OCI-LY7 (cell line): ENCODE measurements at regions not wholly inside any gene's neighbourhood (a gene's known extent, or its start where the extent isn't known, plus 50 kb on each side); places are given as distances from the start of the nearest gene placed in this dataset.

Source experiments
- BruUV-seq: library from RNA; stranded (reverse); fragments of 400-500 nt; replicated peaks from 2 replicates; lab custom pipeline; 2021; lab: Mats Ljungman, UMichigan
- CTCF ChIA-PET: fragments of 300-600 bp; sonication (Branson Sonifier 250); formaldehyde crosslinking; loops from one replicate; lab custom pipeline; 2022; ENCODE audit warnings: antibody characterized with exemption; ENCODE audit not compliant: unreplicated experiment; lab: Charles Lee
- POLR2A ChIA-PET: fragments of 300-600 bp; sonication (Branson Sonifier 250); formaldehyde crosslinking; loops from one replicate; lab custom pipeline; 2022; ENCODE audit warnings: antibody characterized with exemption; lab: Charles Lee
- DNase-seq: peaks from one replicate; pipeline ENCODE4 v3.0.0-alpha.2; 2015; ENCODE audit warnings: low spot score
- H2AFZ ChIP-seq: fragments of 200-600 bp; sonication (generic), shearing (Covaris generic); 2 replicates; pipeline ENCODE4 v1.6.1; 2014; ENCODE audit warnings: mild to moderate bottlenecking, antibody characterized with exemption, low read length, moderate library complexity
- H3K27ac ChIP-seq: fragments of 200-600 bp; sonication (generic); 2 replicates; pipeline ENCODE4 v1.5.1; 2014; ENCODE audit warnings: mixed run types, low read depth, mild to moderate bottlenecking, moderate library complexity, low read length, inconsistent platforms; ENCODE audit not compliant: poor library complexity, severe bottlenecking
- H3K36me3 ChIP-seq: fragments of 200-600 bp; sonication (generic); 2 replicates; pipeline ENCODE4 v1.6.1; 2014; ENCODE audit warnings: mild to moderate bottlenecking, antibody characterized with exemption, low read length, moderate library complexity, mixed read lengths; ENCODE audit not compliant: insufficient read depth
- H3K4me1 ChIP-seq: fragments of 200-600 bp; sonication (generic); 2 replicates; pipeline ENCODE4 v1.5.1; 2014; ENCODE audit warnings: mild to moderate bottlenecking, low read length; ENCODE audit not compliant: insufficient read depth, poor library complexity, severe bottlenecking
- H3K4me2 ChIP-seq: fragments of 200-600 bp; sonication (generic); 2 replicates; pipeline ENCODE4 v1.6.1; 2014; ENCODE audit warnings: mild to moderate bottlenecking, low read length
- H3K4me3 ChIP-seq: fragments of 200-600 bp; sonication (generic); 2 replicates; pipeline ENCODE4 v1.5.1; 2014; ENCODE audit warnings: mild to moderate bottlenecking, low read depth, low read length; ENCODE audit not compliant: poor library complexity, severe bottlenecking
- H3K79me2 ChIP-seq: fragments of 200-600 bp; sonication (generic); 2 replicates; pipeline ENCODE4 v1.6.1; 2016; ENCODE audit warnings: low read depth, mild to moderate bottlenecking, low read length, moderate library complexity, mixed read lengths; ENCODE audit not compliant: insufficient read depth
- H3K9me2 ChIP-seq: fragments of 200-600 bp; sonication (generic); 2 replicates; pipeline ENCODE4 v1.6.1; 2016; ENCODE audit warnings: mild to moderate bottlenecking, low read length, mixed read lengths; ENCODE audit not compliant: insufficient read depth
- H3K9me3 ChIP-seq: fragments of 200-600 bp; sonication (generic); 2 replicates; pipeline ENCODE4 v1.6.1; 2014; ENCODE audit warnings: mild to moderate bottlenecking, mixed run types, low read length, mixed read lengths
- H4K20me1 ChIP-seq: fragments of 200-600 bp; sonication (generic); 2 replicates; pipeline ENCODE4 v1.6.1; 2014; ENCODE audit warnings: mild to moderate bottlenecking, antibody characterized with exemption, low read length, moderate library complexity, mixed read lengths; ENCODE audit not compliant: insufficient read depth
- CTCF ChIP-seq: fragments of 200-600 bp; sonication (generic); conservative IDR thresholded peaks from 2 replicates; pipeline ENCODE4 v1.5.1; 2014; ENCODE audit warnings: mild to moderate bottlenecking, antibody characterized with exemption, low read length, moderate library complexity, mixed read lengths
- EZH2phosphoT487 ChIP-seq: fragments of 200-600 bp; sonication (generic); IDR thresholded peaks from 2 replicates; pipeline ENCODE4 v1.6.1; 2018; ENCODE audit warnings: low read depth, borderline replicate concordance, mild to moderate bottlenecking, mixed run types, antibody characterized with exemption, low read length, moderate library complexity, mixed read lengths
- intact Hi-C: fragments of 100-400 bp; cut with micrococcal nuclease; formaldehyde crosslinking; loops from one replicate; pipeline ENCODE4 v1.10.0; 2022; ENCODE audit not compliant: unreplicated experiment

GRCh38 chr1:99476058-99476457 lies 169.9 kb upstream of the PALMD start:
- H3K4me3 ChIP-seq = no peak overlapping the region
- BruUV-seq = no TSS peak
- H3K4me1 ChIP-seq = no peaks in the 10 kb centered on the region
- H3K27ac ChIP-seq = no peak overlapping the region
- H2AFZ ChIP-seq = no peak overlapping the region
- H3K36me3 ChIP-seq = no peaks in the 10 kb centered on the region
- no peaks in the 10 kb centered on the region for H3K79me2 ChIP-seq
- CTCF ChIA-PET = no interaction called here
- H3K9me2 ChIP-seq = no peaks in the 10 kb centered on the region
- TF ChIP-seq EZH2phosphoT487 = no peak
- no peak for TF ChIP-seq CTCF
- intact Hi-C loops = no loop called here
- H3K4me2 ChIP-seq = no peak overlapping the region
- no peak for DNase-seq
- H3K9me3 ChIP-seq = no peaks in the 10 kb centered on the region
- no peaks in the 10 kb centered on the region for H4K20me1 ChIP-seq
- POLR2A ChIA-PET = no interaction called here

GRCh38 chr1:99481391-99481996 lies 164.4 kb upstream of the PALMD start:
- Histone ChIP-seq H3K9me3 (no peaks in the 10 kb centered on the region), H3K9me2 (no peaks in the 10 kb centered on the region), H3K4me2 (no peak overlapping the region), H3K36me3 (no peaks in the 10 kb centered on the region), H3K4me1 (no peaks in the 10 kb centered on the region), H3K79me2 (no peaks in the 10 kb centered on the region), H4K20me1 (no peaks in the 10 kb centered on the region), H3K27ac (no peak overlapping the region), H3K4me3 (no peak overlapping the region), H2AFZ (no peak overlapping the region)
- ChIA-PET POLR2A (interaction anchor here (1.1 kb wide), 1 partner anchor 12 kb away, joined by 4 read pairs; no protein-coding TSS in a partner anchor), CTCF (interaction anchor here (1.1 kb wide), 1 partner anchor 8 kb away, joined by 3 read pairs; no protein-coding TSS in a partner anchor)
- DNase-seq = peak; percentile 59
- peak; percentile 91 for TF ChIP-seq CTCF
- TF ChIP-seq EZH2phosphoT487 = no peak
- intact Hi-C loops = loop anchor here (1.0 to 10.0 kb wide), 2 partner anchors 301 to 687 kb away; no protein-coding TSS in a partner anchor
- no TSS peak for BruUV-seq

- Histone ChIP-seq H3K9me2 (no peaks in the 10 kb centered on the region), H3K79me2 (no peaks in the 10 kb centered on the region), H3K36me3 (no peaks in the 10 kb centered on the region), H3K27ac (no peak overlapping the region), H3K4me1 (no peaks in the 10 kb centered on the region), H3K9me3 (no peaks in the 10 kb centered on the region), H2AFZ (no peak overlapping the region), H4K20me1 (no peaks in the 10 kb centered on the region), H3K4me2 (no peak overlapping the region), H3K4me3 (no peak overlapping the region)
- intact Hi-C loops = loop anchor here (10.0 kb wide), 1 partner anchor 687 kb away; no protein-coding TSS in a partner anchor
- TF ChIP-seq CTCF = no peak
- no peak for TF ChIP-seq EZH2phosphoT487
- DNase-seq = no peak
- ChIA-PET POLR2A (no interaction called here), CTCF (interaction anchor here (1.1 kb wide), 1 partner anchor 9 kb away, joined by 3 read pairs; no protein-coding TSS in a partner anchor)
- BruUV-seq = no TSS peak
Measured at GRCh38 chr1:99482286-99482685, 163.6 kb upstream of the PALMD start.
